Urinary bladder (tissue), 3 donors: ENCODE measurements at regions not wholly inside any gene's neighbourhood (a gene's known extent, or its start where the extent isn't known, plus 50 kb on each side); places are given as distances from the start of the nearest gene placed in this dataset.

Experiments
- DNase-seq: peaks from one replicate; pipeline ENCODE4 v3.0.0-alpha.2; 2015; ENCODE audit errors: extremely low spot score
- H3K27ac ChIP-seq: one replicate; pipeline ENCODE4 v1.5.1; 2013; ENCODE audit warnings: low read depth, mild to moderate bottlenecking, moderate library complexity
- H3K36me3 ChIP-seq: one replicate; pipeline ENCODE4 v1.6.1; 2013; ENCODE audit warnings: mild to moderate bottlenecking, moderate library complexity; ENCODE audit not compliant: insufficient read depth
- H3K4me1 ChIP-seq: one replicate; pipeline ENCODE4 v1.6.1; 2013; ENCODE audit warnings: mild to moderate bottlenecking, moderate library complexity; ENCODE audit not compliant: insufficient read depth
- H3K4me3 ChIP-seq: one replicate; pipeline ENCODE4 v1.5.1; 2013; ENCODE audit warnings: low read depth, low read length
- WGBS: extraction: QIAGEN DNeasy Blood & Tissue Kit; methylation state at CpG from one replicate; pipeline ENCODE4 v1.1.7; 2013; 5-methylcytosine and 5-hydroxymethylcytosine counted together
- donor health status: healthy with polysubstance abuse.
- donor health status: healthy.

DNA sequence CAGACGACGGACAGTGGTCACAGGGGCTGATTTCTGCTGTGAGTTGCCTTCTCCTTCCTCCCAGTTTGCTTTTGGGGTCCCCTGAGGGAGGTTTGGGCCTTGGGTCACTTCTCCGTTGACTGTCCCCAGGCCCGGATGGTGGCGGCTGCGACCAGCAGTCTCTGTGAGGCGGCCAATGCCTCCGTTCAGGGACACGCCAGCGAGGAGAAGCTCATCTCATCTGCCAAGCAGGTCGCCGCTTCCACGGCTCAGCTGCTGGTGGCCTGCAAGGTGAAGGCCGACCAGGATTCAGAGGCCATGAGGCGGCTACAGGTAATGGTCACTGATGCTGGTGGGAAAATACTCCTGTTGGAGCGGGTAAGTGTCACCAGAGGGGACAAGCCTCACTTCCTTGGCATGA, 206.8 kb upstream of the TPM1 start:
- peaks cover 2% of the 10 kb centered on the region for H3K36me3 ChIP-seq
- 98% methylated on average over 16 of the region's 16 CpGs for WGBS
- H3K4me1 ChIP-seq: no peaks in the 10 kb centered on the region
- no peak for DNase-seq
- no peak overlapping the region for H3K4me3 ChIP-seq
- no peak overlapping the region for H3K27ac ChIP-seq

DNA sequence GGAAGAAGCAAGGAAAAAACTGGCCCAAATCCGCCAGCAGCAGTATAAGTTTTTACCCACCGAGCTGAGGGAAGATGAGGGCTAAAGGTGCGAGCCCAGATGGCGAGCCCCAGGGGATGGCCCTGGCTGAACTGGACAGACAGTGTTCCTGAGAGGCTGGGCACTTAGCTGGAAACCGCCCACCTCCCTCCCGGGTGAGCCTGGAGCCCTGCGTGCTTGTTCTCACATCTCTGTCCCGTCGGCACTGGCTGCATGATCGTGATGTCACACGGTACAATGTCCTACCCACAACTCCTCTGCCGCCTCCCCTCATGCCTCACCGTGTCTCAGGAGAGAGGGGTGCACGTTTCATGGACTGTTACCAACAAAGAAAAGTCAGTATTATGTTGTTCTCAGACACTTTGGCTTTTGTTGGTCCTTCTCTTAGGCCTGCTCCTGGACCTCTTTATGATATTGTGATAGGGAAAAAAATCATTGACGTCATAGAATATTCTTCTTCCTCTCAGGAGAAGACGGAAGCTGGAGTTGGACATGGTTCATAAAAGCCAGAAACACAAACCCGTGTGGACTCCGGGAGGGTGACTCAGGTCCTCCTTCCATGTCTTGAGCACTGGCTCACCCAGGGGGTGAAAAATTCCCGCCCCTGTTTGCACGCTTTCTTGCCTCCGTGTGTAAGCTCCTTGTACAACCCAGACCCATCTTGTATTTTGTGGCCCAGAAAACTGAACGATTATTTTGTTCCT, 201.8 kb upstream of the TPM1 start:
- Histone ChIP-seq H3K4me3 (no peak overlapping the region), H3K36me3 (peaks cover 2% of the 10 kb centered on the region), H3K27ac (no peak overlapping the region), H3K4me1 (no peaks in the 10 kb centered on the region)
- DNase-seq: no peak
- WGBS: 92% methylated on average over 22 of the region's 22 CpGs

DNA sequence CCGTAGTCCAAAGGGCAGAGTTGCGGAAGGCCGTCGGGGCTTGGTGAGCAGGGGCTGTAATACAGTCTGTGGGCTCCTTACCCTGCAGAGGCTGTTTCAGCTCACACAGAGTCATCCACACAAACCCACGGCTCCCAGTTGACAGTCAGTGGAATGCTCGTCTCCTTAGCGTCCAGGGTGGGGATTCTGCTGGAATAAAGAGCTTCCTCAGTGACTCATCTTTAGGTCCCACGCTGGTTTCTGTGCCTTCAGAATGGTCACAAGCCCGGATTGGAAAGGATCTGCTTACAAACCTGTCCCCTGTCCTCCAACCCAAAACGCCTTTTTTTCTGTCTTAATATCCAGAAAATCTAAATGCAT, 201.3 kb upstream of the TPM1 start:
- Histone ChIP-seq H3K27ac (no peak overlapping the region), H3K36me3 (peaks cover 2% of the 10 kb centered on the region)
- WGBS: 87% methylated on average over 10 of the region's 10 CpGs

DNA sequence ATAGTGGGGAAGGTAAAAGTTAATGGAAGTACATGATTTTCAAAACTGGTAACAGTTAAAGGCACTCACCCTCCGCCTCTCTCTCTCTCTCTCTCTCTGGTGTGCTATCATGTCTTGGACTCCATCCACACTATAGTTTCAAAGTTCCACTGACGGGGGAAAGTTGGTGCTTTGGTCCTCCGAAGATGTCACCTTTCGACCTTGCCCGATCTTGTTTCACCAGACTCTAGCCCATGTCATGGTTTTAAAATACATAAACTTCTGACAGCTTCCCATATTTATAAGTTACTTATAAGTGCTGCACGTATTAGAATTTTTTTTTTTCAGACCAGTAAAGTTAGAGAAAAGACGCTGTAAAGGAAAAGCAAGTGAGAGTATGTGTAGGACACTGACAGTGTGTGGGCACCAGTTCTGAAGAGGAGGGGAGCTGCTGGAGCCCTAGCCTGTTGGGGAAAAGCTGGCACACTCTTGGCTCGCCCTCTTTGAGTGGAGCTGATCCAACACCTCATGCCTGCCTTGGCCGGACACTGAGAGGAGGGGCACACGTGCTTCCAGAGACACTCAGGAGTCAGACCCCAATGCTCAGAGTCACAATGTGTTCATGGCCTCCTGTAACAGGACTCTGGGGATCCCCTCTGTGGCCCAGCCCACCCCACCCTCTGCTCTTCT, 200.5 kb upstream of the TPM1 start:
- no peak for DNase-seq
- H3K36me3 ChIP-seq: peaks cover 2% of the 10 kb centered on the region
- no peak overlapping the region for H3K4me3 ChIP-seq
- no peaks in the 10 kb centered on the region for H3K4me1 ChIP-seq
- WGBS: 75% methylated on average over 10 of the region's 10 CpGs
- no peak overlapping the region for H3K27ac ChIP-seq

More for the DNA sequence above, 201.3 kb upstream of the TPM1 start:
- no peaks in the 10 kb centered on the region for H3K4me1 ChIP-seq
- H3K4me3 ChIP-seq: no peak overlapping the region
- DNase-seq: no peak

DNA sequence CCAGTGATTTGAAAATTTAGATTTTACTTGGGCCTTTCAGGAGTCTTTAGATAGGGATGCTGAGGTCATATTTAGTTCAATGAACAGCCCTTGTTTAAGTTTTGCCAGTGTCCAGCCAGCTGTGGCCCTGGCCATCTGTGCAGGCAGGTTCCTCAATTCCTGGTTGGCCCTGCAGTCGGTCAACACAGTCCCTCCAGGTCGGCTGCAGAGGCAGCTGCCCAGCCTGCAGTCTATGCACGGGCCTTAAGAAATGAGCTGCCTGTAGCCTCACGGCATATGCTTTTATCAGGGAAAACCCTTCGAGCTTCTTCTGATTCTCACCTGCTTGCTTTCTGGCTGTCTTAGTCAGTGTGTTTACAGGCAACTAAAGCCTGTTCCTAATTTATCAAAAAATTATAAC, 199.2 kb upstream of the TPM1 start:
- DNase-seq: no peak
- Histone ChIP-seq H3K27ac (no peak overlapping the region), H3K36me3 (peaks cover 2% of the 10 kb centered on the region), H3K4me1 (no peaks in the 10 kb centered on the region), H3K4me3 (no peak overlapping the region)
- WGBS: 83% methylated on average over 5 of the region's 5 CpGs

DNA sequence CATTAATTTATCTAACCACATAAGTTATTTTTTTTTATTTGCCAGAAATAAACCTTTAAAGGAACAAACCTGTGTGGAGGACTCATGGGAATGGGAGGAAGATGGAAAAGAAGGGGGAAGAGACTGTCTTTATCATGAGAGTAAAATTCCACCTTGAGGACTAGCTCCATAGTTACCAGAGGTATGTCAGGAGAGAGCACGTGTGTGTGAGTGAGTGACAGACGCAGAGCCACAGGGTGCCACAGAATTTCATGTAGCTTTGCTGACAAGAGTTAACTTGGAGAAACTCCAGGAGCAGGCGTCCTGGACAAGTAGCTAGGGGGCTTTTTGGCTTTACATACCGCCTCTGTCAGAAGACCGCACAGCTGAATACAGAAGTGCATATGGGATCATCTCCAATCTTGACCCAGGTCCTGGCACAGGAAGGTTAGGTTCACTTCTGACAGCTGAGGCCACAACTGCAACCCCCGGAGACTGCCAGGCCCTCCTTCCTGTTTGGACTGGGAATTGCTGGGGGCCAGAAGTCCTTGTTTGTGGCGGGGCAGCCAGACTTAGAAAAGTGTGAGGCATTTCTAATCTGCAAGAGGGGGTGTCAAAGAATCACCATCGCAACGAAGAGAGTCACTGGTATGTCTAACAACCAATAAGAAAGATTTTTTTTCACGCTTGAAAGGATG, 197.8 kb upstream of the TPM1 start:
- H3K27ac ChIP-seq: no peak overlapping the region
- WGBS: 70% methylated on average over 10 of the region's 10 CpGs
- no peak for DNase-seq
- no peaks in the 10 kb centered on the region for H3K36me3 ChIP-seq
- H3K4me3 ChIP-seq: no peak overlapping the region
- H3K4me1 ChIP-seq: peaks cover 2% of the 10 kb centered on the region

DNA sequence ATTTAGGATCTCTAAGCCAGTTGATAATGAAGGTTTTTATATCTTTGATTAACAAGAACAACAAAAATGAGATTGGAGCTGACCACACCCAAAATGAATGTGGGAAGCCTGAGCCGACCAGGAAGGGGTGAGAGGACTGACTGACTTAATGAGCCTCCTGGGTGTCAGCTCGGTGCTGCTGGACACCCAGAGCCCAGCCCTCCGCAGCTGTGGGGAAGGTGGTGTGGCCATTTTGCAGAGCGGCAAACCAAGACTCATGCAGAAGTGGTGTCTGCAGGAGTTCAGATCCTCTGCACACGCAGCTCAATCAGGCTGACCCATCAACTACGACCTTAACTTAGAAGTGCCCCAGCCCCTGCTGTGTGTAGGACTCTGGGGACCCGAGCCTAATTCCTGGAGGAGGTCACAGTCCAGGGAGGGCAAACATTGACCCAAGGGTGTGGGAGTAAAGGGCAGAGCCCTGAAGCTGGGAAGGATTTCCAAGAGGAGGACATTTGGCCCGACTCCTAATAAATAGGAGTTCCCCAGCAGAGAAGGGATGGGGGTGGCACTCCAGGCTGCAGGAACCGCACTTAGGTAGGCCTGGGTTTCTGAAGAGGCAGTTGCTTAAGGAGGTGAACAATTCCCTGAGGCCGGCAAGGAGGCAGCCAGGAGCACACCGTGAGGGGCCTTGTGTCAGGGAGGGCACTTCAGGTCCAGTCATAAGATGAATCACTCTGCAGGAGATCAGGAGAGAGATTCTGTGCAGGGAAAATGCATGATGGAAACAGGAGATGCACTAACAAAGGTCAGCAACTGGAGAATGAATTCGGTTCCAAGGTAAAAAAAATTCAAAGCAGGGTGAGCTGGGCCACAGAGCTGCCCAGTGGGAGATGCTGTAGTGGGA, 197.1 kb upstream of the TPM1 start:
- no peak for DNase-seq
- peaks cover 2% of the 10 kb centered on the region for H3K4me1 ChIP-seq
- WGBS: 64% methylated on average over 12 of the region's 12 CpGs
- no peak overlapping the region for H3K27ac ChIP-seq
- no peaks in the 10 kb centered on the region for H3K36me3 ChIP-seq
- H3K4me3 ChIP-seq: no peak overlapping the region

DNA sequence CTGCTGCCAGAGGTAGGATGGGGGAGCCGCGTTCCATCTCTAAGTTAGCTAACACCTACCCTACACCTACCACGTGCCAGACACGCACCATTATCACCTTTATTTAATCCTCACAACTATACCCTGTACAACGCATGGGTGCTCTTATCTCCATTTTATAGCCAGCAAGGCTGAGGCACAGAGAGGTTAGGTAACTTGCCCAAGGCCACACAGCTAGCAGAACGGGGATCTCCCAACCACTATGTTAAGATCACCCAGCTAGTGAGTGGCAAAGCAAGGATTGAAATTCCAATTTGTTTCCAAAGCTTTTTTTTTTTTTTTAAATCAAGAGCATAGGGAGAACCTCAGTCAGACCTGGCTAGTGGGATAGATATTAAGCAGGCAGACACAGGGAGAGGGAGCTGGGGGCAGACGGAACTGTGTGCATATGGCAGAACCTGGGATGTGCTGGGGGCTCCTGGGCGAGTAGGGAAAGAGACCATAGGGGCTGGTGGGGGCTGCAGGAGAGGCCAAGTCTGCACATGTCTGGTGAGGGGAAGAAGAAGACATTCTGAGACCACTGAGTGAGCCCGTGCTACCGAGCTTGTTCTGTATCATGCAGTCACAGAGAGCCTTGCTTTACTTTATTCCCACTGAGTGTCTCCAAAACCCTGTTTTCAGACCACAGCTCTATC, 196.3 kb upstream of the TPM1 start:
- DNase-seq: no peak
- no peaks in the 10 kb centered on the region for H3K36me3 ChIP-seq
- no peak overlapping the region for H3K4me3 ChIP-seq
- no peak overlapping the region for H3K27ac ChIP-seq
- H3K4me1 ChIP-seq: peaks cover 2% of the 10 kb centered on the region
- 89% methylated on average over 10 of the region's 10 CpGs for WGBS

DNA sequence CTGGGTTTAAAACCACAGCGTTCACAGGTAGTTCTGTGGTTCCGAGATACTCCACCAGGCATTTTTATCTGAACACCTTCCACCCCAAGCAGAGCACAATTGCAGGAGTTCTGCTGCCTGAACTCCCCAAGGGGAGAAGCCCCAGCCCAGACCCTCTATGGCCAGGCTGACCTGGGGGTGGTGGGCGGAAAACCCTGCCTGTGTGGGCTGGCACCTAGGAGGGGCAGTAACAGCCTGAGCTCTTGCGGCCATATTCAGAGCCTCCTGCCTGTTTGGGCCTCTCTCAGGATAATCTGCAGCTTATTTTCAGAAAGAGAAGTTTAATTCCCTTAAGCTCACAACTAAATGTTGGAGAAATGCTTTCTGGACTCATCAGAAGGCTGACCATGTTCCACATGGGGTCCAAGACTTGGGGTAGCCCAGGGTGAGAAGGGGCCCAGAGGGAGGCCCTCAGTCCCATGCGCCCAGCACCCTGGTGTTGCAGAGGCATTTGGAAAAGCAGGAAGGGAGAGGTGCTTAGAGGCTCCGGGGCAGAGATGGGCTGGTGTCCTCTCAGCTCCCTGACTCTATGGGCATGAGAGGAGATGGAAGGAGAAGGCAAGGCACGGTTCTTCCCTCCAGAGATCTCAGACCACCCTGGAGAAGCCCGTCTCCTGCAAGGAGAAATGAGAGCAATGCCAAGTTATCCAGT, 195.6 kb upstream of the TPM1 start:
- Histone ChIP-seq H3K4me1 (peaks cover 2% of the 10 kb centered on the region), H3K4me3 (no peak overlapping the region), H3K36me3 (no peaks in the 10 kb centered on the region), H3K27ac (no peak overlapping the region)
- WGBS: 86% methylated on average over 8 of the region's 8 CpGs
- no peak for DNase-seq

DNA sequence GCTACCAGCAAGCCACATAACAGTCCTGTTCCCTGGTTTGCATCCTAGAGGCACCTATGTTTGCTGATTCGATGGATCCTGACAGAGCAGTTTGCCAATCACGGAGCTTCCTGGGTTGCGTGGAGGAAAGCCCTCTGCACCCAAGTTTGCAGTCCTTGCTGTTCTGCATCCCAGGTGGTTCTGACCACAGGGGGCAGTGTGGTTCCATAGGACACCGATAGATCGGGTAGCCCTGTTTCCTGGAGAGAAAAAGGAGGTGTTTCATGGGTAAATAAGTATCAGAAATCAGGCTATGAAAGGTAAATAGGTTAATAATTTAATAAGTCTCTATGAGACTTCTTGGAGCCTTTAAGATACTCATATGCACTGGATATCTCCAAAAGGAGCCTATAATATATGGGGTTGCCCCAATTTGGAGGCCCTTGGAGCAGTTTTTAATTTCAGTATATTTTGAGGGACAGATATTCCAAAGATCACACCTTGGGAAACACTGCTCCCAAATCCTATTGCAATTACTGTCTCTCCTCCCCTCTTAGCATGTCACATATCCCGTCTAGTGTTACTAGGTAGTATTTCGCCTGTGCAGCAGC, 194.6 kb upstream of the TPM1 start:
- Histone ChIP-seq H3K36me3 (no peaks in the 10 kb centered on the region), H3K27ac (no peak overlapping the region), H3K4me3 (no peak overlapping the region), H3K4me1 (peaks cover 2% of the 10 kb centered on the region)
- no peak for DNase-seq
- 61% methylated on average over 7 of the region's 7 CpGs for WGBS

DNA sequence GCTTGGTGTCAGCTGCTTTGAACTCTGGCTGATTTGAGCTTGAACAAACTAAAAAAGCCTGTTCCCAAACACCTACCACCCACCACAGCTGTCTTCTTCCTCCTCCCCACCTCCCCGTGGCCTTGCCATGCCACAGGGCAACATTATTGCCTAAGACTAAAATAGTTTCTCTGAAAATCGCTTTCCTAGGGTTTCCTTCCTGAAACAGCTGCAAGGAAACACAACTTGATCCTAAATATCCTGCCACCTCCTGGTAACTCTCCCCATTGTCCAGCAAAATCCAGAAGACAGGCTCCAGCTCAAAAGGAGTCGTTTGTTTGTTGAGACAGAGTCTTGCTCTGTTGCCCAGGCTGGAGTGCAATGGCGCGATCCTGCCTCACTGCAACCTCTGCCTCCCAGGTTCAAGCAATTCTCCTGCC, 193.9 kb upstream of the TPM1 start:
- WGBS: 51% methylated on average over 5 of the region's 5 CpGs
- Histone ChIP-seq H3K4me3 (no peak overlapping the region), H3K4me1 (peaks cover 2% of the 10 kb centered on the region), H3K27ac (no peak overlapping the region), H3K36me3 (no peaks in the 10 kb centered on the region)
- DNase-seq: no peak

DNA sequence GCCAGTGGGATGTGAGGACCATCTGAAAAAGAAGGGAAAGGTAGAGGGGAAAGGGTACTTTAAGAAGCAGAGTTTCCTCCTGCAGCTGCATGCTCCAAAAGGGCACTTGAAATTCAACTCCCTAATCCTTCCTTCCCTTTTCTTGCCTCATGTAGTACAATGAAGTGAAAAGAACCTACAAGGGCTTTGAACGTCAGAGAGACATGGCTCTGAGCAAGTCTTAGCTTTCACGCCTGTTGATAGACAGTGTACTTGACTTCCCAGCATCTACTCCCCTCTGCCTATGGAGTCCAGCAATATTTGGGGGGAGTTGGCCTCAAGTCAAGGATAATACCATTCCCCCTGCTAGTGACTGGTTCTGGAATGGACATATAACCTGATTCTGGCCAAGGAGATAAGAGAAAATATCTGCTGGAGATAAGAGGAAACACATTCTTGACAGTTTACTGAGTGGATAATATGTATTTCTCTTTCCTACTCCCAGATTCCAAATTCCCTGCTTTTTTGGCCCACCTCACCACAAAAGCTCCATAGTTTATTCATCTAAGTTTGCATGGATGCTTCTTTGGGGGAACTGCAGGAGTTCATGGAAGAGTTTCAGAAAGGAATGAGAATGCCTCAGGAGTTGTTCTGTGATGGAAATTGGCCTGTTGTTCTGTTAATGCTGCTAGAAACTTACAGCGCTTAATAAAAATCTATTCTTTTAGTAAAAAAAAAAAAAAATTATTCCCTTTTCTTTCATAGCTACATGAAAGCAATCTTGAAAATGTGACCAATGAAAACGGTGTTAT, 193.0 kb upstream of the TPM1 start:
- 78% methylated on average over 4 of the region's 4 CpGs for WGBS
- Histone ChIP-seq H3K36me3 (no peaks in the 10 kb centered on the region), H3K27ac (no peak overlapping the region), H3K4me1 (peaks cover 2% of the 10 kb centered on the region), H3K4me3 (no peak overlapping the region)
- DNase-seq: no peak
